ENCODE measurements at regions not wholly inside any gene's neighbourhood (a gene's known extent, or its start where the extent isn't known, plus 50 kb on each side); places are given as distances from the start of the nearest gene placed in this dataset.
A peak's percentile ranks its signal among the peaks of the same experiment; 100 is the strongest.
"Not testable (repeated sequence)": the region's sequence is repeated elsewhere in the genome, so short reads cannot be mapped to it uniquely, and the experiment has no call there.

DNA sequence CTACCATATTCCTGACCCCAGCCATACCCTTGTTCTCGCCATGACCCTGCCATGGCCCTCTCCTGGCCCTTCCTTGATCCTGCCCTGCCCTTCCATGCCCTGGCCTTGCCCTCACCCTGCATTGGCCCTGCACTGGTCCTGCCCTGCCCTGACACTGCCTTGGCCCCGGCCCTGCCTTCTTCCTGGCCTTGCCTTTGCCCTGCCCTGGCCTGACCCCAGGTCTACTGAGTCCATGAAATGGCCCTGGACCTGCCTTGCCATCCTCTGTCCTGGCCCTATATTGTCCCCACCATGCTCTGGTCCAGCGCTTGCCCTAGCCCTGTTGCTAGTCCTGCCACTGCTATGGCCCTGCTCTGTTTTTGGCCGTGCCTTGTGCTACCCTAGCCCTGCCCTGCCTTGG, 536.1 kb downstream of the FOXD4L6 start:
- DNase-seq (ENCODE audit: low read depth) = not testable (repeated sequence)

DNA sequence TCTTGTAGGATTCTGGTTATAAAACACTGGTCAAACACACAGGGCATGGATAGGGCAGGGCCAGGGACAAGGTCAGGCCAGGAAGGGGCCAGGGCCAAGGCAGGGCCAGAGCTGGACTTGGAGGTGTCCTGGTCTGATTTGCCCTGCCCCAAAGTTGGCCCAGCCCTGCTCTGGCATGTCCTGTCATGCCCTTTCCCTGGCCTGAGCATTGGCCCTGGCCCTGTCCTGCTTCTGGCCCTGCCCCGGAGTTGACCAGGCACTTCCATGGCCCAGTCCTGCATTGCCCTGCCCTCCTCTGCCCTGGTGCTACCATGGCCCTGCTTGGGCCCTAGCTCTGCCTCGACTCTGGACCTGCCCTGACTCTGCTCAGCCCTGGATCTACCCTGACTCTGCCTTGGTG, 536.6 kb downstream of the FOXD4L6 start:
- peak; percentile 0 for DNase-seq (ENCODE audit: low read depth)

DNA sequence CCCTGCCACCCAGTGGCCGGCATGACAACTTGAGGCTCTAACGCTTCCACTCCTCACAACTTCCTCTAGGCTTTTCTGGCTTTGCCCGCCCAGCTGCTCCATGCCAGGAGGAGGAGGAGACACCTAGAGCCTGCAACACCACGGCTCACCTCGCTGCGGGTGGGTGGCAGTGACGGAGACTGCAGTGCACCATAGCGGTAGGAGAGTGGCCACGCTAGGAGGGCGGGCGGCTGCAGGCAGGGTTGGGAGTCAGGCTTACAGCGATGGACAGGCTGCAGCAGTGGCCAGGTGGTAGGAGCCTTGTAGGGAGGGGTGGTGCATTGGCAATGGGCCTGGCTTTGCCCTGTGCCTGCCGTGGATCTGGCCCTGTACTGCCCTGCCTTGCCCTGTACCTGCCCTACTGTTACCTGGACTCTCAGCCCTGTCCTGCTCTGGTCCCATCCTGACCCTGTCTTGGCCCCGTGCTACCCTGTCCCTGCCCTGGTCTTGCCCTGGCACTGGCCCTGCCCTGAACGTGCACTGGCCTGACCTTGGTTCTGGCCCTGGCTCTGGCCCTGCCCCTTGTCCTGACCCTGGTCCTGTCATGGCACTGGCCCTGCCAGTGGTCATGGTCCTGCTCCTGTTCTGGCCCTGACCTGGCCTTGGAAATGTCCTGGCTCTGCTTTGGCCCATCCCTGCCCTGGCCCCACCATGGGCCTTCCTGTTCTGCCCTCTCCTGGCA, 540.8 kb downstream of the FOXD4L6 start:
- DNase-seq (ENCODE audit: low read depth) = not testable (repeated sequence)

DNA sequence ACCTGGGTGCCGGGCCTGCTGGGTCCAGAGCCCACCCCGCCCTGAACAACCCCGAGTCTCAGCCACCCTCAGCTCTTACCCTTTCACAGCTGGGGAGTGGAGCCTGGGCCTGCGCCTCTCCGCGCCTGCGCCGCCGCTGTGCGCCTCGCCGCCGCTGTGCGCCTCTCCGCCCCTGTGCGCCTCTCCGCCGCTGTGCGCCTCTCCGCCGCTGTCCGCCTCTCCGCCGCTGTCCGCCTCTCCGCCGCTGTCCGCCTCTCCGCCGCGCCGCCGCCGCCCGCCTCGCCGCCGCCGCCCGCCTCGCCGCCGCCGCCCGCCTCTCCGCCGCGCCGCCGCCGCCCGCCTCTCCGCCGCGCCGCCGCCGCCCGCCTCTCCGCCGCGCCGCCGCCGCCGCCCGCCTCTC, 544.4 kb downstream of the FOXD4L6 start:
- DNase-seq (ENCODE audit: low read depth) = not testable (repeated sequence)

DNA sequence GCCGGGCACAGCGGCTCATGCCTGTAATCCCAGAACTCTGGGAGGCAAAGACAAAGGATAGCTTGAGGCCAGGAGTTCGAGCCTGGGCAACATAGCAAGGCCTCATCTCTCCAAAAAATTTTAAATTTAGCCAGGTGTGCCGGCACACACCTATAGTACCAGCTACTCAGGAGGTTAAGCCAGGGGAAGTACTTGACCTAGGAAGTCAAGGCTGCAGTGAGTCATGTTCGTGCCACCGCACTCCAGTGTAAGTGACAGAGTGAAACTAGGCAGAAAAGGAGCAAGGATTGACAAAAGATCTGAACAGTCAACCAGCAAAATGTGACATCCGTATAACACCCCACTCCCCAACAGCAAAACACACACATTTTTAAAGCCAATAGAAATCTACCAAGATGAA, 545.3 kb downstream of the FOXD4L6 start:
- not testable (repeated sequence) for DNase-seq (ENCODE audit: low read depth)

DNA sequence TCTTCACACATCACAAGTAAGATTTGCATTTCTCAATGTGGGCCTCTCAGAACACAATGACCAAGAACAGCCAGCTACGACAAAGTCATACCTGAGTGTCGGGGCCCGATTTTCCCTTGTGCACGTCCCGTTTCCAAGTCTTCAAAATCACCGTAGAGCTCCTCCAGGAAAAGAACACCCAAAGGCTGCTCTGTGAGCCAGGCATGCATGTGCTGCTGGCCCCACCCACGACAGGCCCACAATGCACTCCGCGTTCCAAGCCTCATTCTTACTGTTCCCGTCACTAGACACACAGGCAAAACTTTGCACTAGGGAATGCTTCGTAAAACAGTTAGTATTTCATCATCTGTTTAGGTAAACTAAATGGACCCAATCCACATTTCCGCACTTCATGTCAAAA, 549.6 kb downstream of the FOXD4L6 start:
- peak; percentile 0 for DNase-seq (ENCODE audit: low read depth)
